ENCODE measurements at regions not wholly inside any gene's neighbourhood (a gene's known extent, or its start where the extent isn't known, plus 50 kb on each side); places are given as distances from the start of the nearest gene placed in this dataset.

GRCh38 chr10:29098423-29098822, 190.4 kb upstream of the LYZL1 start:
- Histone ChIP-seq H3K27ac (ENCODE audit: low read depth, low read length, poor library complexity, severe bottlenecking) (no peak overlapping the region), H3K9me3 (ENCODE audit: low read length) (no peaks in the 10 kb centered on the region), H3K4me1 (ENCODE audit: insufficient read depth, low read length, severe bottlenecking) (no peaks in the 10 kb centered on the region), H3K9me2 (ENCODE audit: low read depth, low read length) (no peaks in the 10 kb centered on the region), H3K27me3 (ENCODE audit: insufficient read depth, low read length) (0 out of 2 replicates have a peak, but pooled peaks cover 3% of the 10 kb centered on the region), H3K4me3 (ENCODE audit: low read depth, low read length, poor library complexity, severe bottlenecking) (no peak overlapping the region), H3K4me2 (ENCODE audit: low read length) (no peak overlapping the region), H3K9ac (ENCODE audit: low read length) (no peak overlapping the region), H4K20me1 (ENCODE audit: insufficient read depth, low read length) (no peaks in the 10 kb centered on the region), H3K36me3 (ENCODE audit: insufficient read depth, low read length) (no peaks in the 10 kb centered on the region), H2AFZ (ENCODE audit: low read length) (no peak overlapping the region), H3K79me2 (ENCODE audit: insufficient read depth, low read length) (no peaks in the 10 kb centered on the region), H3F3A (ENCODE audit: insufficient read depth, low read length) (no peaks in the 10 kb centered on the region)
- TF ChIP-seq EZH2 (IDR thresholded peaks at IDR 0.05; ENCODE audit: borderline replicate concordance, low read length) (no peak), CTCF (IDR thresholded peaks at IDR 0.05; ENCODE audit: low read length) (no peak)

- Histone ChIP-seq H3K9me3 (ENCODE audit: low read length) (no peaks in the 10 kb centered on the region), H3K4me1 (ENCODE audit: insufficient read depth, low read length, severe bottlenecking) (no peaks in the 10 kb centered on the region), H3K9ac (ENCODE audit: low read length) (no peak overlapping the region), H2AFZ (ENCODE audit: low read length) (no peak overlapping the region), H3K36me3 (ENCODE audit: insufficient read depth, low read length) (no peaks in the 10 kb centered on the region), H3K79me2 (ENCODE audit: insufficient read depth, low read length) (no peaks in the 10 kb centered on the region), H3F3A (ENCODE audit: insufficient read depth, low read length) (no peaks in the 10 kb centered on the region), H3K4me3 (ENCODE audit: low read depth, low read length, poor library complexity, severe bottlenecking) (no peak overlapping the region), H3K9me2 (ENCODE audit: low read depth, low read length) (no peaks in the 10 kb centered on the region), H4K20me1 (ENCODE audit: insufficient read depth, low read length) (no peaks in the 10 kb centered on the region), H3K27me3 (ENCODE audit: insufficient read depth, low read length) (0 out of 2 replicates have a peak, but pooled peaks cover 3% of the 10 kb centered on the region), H3K27ac (ENCODE audit: low read depth, low read length, poor library complexity, severe bottlenecking) (no peak overlapping the region), H3K4me2 (ENCODE audit: low read length) (no peak overlapping the region)
- no peak for TF ChIP-seq EZH2 (IDR thresholded peaks at IDR 0.05; ENCODE audit: borderline replicate concordance, low read length)
- TF ChIP-seq CTCF (IDR thresholded peaks at IDR 0.05; ENCODE audit: low read length): no peak
These were observed 189.9 kb upstream of the LYZL1 start for GRCh38 chr10:29099001-29099400.

GRCh38 chr10:29099415-29099814, 189.5 kb upstream of the LYZL1 start:
- Histone ChIP-seq H3K4me1 (ENCODE audit: insufficient read depth, low read length, severe bottlenecking) (no peaks in the 10 kb centered on the region), H3F3A (ENCODE audit: insufficient read depth, low read length) (no peaks in the 10 kb centered on the region), H3K4me3 (ENCODE audit: low read depth, low read length, poor library complexity, severe bottlenecking) (no peak overlapping the region), H3K27me3 (ENCODE audit: insufficient read depth, low read length) (0 out of 2 replicates have a peak, but pooled peaks cover 3% of the 10 kb centered on the region), H3K9ac (ENCODE audit: low read length) (no peak overlapping the region), H3K79me2 (ENCODE audit: insufficient read depth, low read length) (no peaks in the 10 kb centered on the region), H3K4me2 (ENCODE audit: low read length) (no peak overlapping the region), H3K9me3 (ENCODE audit: low read length) (no peaks in the 10 kb centered on the region), H3K36me3 (ENCODE audit: insufficient read depth, low read length) (no peaks in the 10 kb centered on the region), H3K9me2 (ENCODE audit: low read depth, low read length) (no peaks in the 10 kb centered on the region), H3K27ac (ENCODE audit: low read depth, low read length, poor library complexity, severe bottlenecking) (no peak overlapping the region), H4K20me1 (ENCODE audit: insufficient read depth, low read length) (no peaks in the 10 kb centered on the region), H2AFZ (ENCODE audit: low read length) (no peak overlapping the region)
- TF ChIP-seq CTCF (IDR thresholded peaks at IDR 0.05; ENCODE audit: low read length) (no peak), EZH2 (IDR thresholded peaks at IDR 0.05; ENCODE audit: borderline replicate concordance, low read length) (no peak)

Data from OCI-LY1 (cell line).